ENCODE measurements at regions not wholly inside any gene's neighbourhood (a gene's known extent, or its start where the extent isn't known, plus 50 kb on each side); places are given as distances from the start of the nearest gene placed in this dataset.
"Not testable (repeated sequence)": the region's sequence is repeated elsewhere in the genome, so short reads cannot be mapped to it uniquely, and the experiment has no call there.

- DNase-seq (ENCODE audit: low spot score) (no peak), ATAC-seq (ENCODE audit: low read depth) (no peak)
- no peak for TF ChIP-seq CTCF (IDR thresholded peaks at IDR 0.05; ENCODE audit: poor library complexity, severe bottlenecking)
- H3K27me3 ChIP-seq (ENCODE audit: insufficient read depth, poor library complexity, severe bottlenecking): no peaks in the 10 kb centered on the region
- H3K9me3 ChIP-seq (ENCODE audit: severe bottlenecking): peaks cover 3% of the 10 kb centered on the region
- H3K4me1 ChIP-seq (ENCODE audit: insufficient read depth, poor library complexity, severe bottlenecking): no peaks in the 10 kb centered on the region
- no peak overlapping the region for H3K4me3 ChIP-seq (ENCODE audit: severe bottlenecking)
- H3K27ac ChIP-seq (ENCODE audit: poor library complexity, severe bottlenecking): no peak overlapping the region
- no peaks in the 10 kb centered on the region for H3K36me3 ChIP-seq (ENCODE audit: low read depth)
Observed at GRCh38 chr6:79404677-79405076, 132.6 kb downstream of the LCA5 start.

- Histone ChIP-seq H3K9me3 (ENCODE audit: severe bottlenecking) (peaks cover 3% of the 10 kb centered on the region), H3K36me3 (ENCODE audit: low read depth) (no peaks in the 10 kb centered on the region), H3K27me3 (ENCODE audit: insufficient read depth, poor library complexity, severe bottlenecking) (no peaks in the 10 kb centered on the region), H3K27ac (ENCODE audit: poor library complexity, severe bottlenecking) (no peak overlapping the region), H3K4me3 (ENCODE audit: severe bottlenecking) (no peak overlapping the region), H3K4me1 (ENCODE audit: insufficient read depth, poor library complexity, severe bottlenecking) (no peaks in the 10 kb centered on the region)
- DNase-seq (ENCODE audit: low spot score): no peak
- no peak for ATAC-seq (ENCODE audit: low read depth)
- TF ChIP-seq CTCF (IDR thresholded peaks at IDR 0.05; ENCODE audit: poor library complexity, severe bottlenecking): no peak
Observed at GRCh38 chr6:79404261-79404660, 133.0 kb downstream of the LCA5 start.

GRCh38 chr6:79403563-79403962 is 133.7 kb downstream of the LCA5 start:
- Histone ChIP-seq H3K9me3 (ENCODE audit: severe bottlenecking) (peaks cover 3% of the 10 kb centered on the region), H3K27me3 (ENCODE audit: insufficient read depth, poor library complexity, severe bottlenecking) (no peaks in the 10 kb centered on the region), H3K27ac (ENCODE audit: poor library complexity, severe bottlenecking) (no peak overlapping the region), H3K4me3 (ENCODE audit: severe bottlenecking) (no peak overlapping the region), H3K36me3 (ENCODE audit: low read depth) (no peaks in the 10 kb centered on the region), H3K4me1 (ENCODE audit: insufficient read depth, poor library complexity, severe bottlenecking) (no peaks in the 10 kb centered on the region)
- DNase-seq (ENCODE audit: low spot score) (no peak), ATAC-seq (ENCODE audit: low read depth) (no peak)
- no peak for TF ChIP-seq CTCF (IDR thresholded peaks at IDR 0.05; ENCODE audit: poor library complexity, severe bottlenecking)

- ATAC-seq (ENCODE audit: low read depth) (no peak), DNase-seq (ENCODE audit: low spot score) (no peak)
- H3K36me3 ChIP-seq (ENCODE audit: low read depth): no peaks in the 10 kb centered on the region
Observed at GRCh38 chr6:79403086-79403485, 134.1 kb downstream of the LCA5 start.

GRCh38 chr6:79399499-79399898 is 137.7 kb downstream of the LCA5 start:
- H3K4me1 ChIP-seq (ENCODE audit: insufficient read depth, poor library complexity, severe bottlenecking): no peaks in the 10 kb centered on the region
- H3K36me3 ChIP-seq (ENCODE audit: low read depth): no peaks in the 10 kb centered on the region
- H3K27ac ChIP-seq (ENCODE audit: poor library complexity, severe bottlenecking): no peak overlapping the region
- no peaks in the 10 kb centered on the region for H3K9me3 ChIP-seq (ENCODE audit: severe bottlenecking)
- H3K4me3 ChIP-seq (ENCODE audit: severe bottlenecking): no peak overlapping the region
- ATAC-seq (ENCODE audit: low read depth) (no peak), DNase-seq (ENCODE audit: low spot score) (no peak)
- no peaks in the 10 kb centered on the region for H3K27me3 ChIP-seq (ENCODE audit: insufficient read depth, poor library complexity, severe bottlenecking)
- TF ChIP-seq CTCF (IDR thresholded peaks at IDR 0.05; ENCODE audit: poor library complexity, severe bottlenecking): no peak

More at GRCh38 chr6:79403086-79403485, 134.1 kb downstream of the LCA5 start:
- Histone ChIP-seq H3K27me3 (ENCODE audit: insufficient read depth, poor library complexity, severe bottlenecking) (no peaks in the 10 kb centered on the region), H3K4me1 (ENCODE audit: insufficient read depth, poor library complexity, severe bottlenecking) (no peaks in the 10 kb centered on the region), H3K4me3 (ENCODE audit: severe bottlenecking) (no peak overlapping the region), H3K27ac (ENCODE audit: poor library complexity, severe bottlenecking) (no peak overlapping the region), H3K9me3 (ENCODE audit: severe bottlenecking) (peaks cover 3% of the 10 kb centered on the region)
- TF ChIP-seq CTCF (IDR thresholded peaks at IDR 0.05; ENCODE audit: poor library complexity, severe bottlenecking): no peak

- not testable (repeated sequence) for H3K27ac ChIP-seq (ENCODE audit: poor library complexity, severe bottlenecking); H3K27me3 ChIP-seq (ENCODE audit: insufficient read depth, poor library complexity, severe bottlenecking); H3K9me3 ChIP-seq (ENCODE audit: severe bottlenecking); DNase-seq (ENCODE audit: low spot score); H3K36me3 ChIP-seq (ENCODE audit: low read depth); H3K4me1 ChIP-seq (ENCODE audit: insufficient read depth, poor library complexity, severe bottlenecking); ATAC-seq (ENCODE audit: low read depth); H3K4me3 ChIP-seq (ENCODE audit: severe bottlenecking)
Observed at GRCh38 chr6:79398617-79399016, 138.6 kb downstream of the LCA5 start.

Measured in RWPE2 (cell line).